Heart right ventricle (tissue), 16 donors: ENCODE measurements at regions not wholly inside any gene's neighbourhood (a gene's known extent, or its start where the extent isn't known, plus 50 kb on each side); places are given as distances from the start of the nearest gene placed in this dataset.

Experiments
- ATAC-seq, 8 donors: fragments of 200-7000 bp; cut with Tn5 transposase; one replicate each; pipeline ENCODE4 v1.9.1; 2020; ENCODE audit warnings: mild to moderate bottlenecking in 8 of 8, moderate library complexity in 8 of 8, moderate number of reproducible peaks in 1 of 8
- DNase-seq, 2 donors: peaks; one replicate each; pipeline ENCODE4 v3.0.0-alpha.2; 2020
- H3K27ac ChIP-seq, 10 donors: fragments of 200-600 bp; sonication (generic) in 2 of 10; one replicate each; pipeline versions ENCODE4 v1.5.0 to v1.8.0; 2020 to 2022; ENCODE audit warnings: mild to moderate bottlenecking in 3 of 10
- H3K27me3 ChIP-seq, 7 donors: fragments of 200-600 bp; one replicate each; pipeline ENCODE4 v1.8.0; 2021 to 2022; ENCODE audit warnings: mild to moderate bottlenecking in 2 of 7
- H3K36me3 ChIP-seq, 9 donors: fragments of 200-600 bp; sonication (generic) in 1 of 9; one replicate each; pipeline versions ENCODE4 v1.5.0 to v1.8.0; 2020 to 2022; ENCODE audit warnings: mild to moderate bottlenecking in 2 of 9
- H3K4me1 ChIP-seq, 9 donors: fragments of 200-600 bp; sonication (generic) in 1 of 9; one replicate each; pipeline versions ENCODE4 v1.5.0 to v1.8.0; 2020 to 2022; ENCODE audit warnings: mild to moderate bottlenecking in 4 of 9
- H3K4me3 ChIP-seq, 10 donors: fragments of 200-600 bp; sonication (generic) in 2 of 10; one replicate each; pipeline versions ENCODE4 v1.5.0 to v1.8.0; 2020 to 2022; ENCODE audit warnings: mild to moderate bottlenecking in 7 of 10, moderate library complexity in 2 of 10
- H3K9me3 ChIP-seq, 11 donors: fragments of 200-600 bp in 10 of 11; sonication (generic) in 2 of 11; one replicate each; pipeline versions ENCODE4 v1.5.0 to v1.8.0; 2013 to 2022; ENCODE audit warnings: mild to moderate bottlenecking in 2 of 11, control low read depth in 1 of 11, moderate library complexity in 1 of 11
- WGBS, 2 donors: extraction: QIAGEN DNeasy Blood & Tissue Kit; methylation state at CpG; one replicate each; pipeline ENCODE4 v1.1.7; 2013; ENCODE audit warnings: inconsistent platforms in 1 of 2; 5-methylcytosine and 5-hydroxymethylcytosine counted together
- intact Hi-C, 10 donors: fragments of 100-400 bp; cut with DNase I; formaldehyde crosslinking; loops; one replicate each; pipeline versions ENCODE4 v1.11.1 to v1.14.2; 2022
- TF ChIP-seq, protein P1 (sequence below), 9 donors: fragments of 200-600 bp; sonication (generic) in 2 of 9; IDR thresholded peaks; one replicate each; pipeline versions ENCODE4 v1.5.0 to v1.8.0; 2021 to 2022; ENCODE audit warnings: antibody characterized with exemption in 9 of 9, mild to moderate bottlenecking in 5 of 9, moderate library complexity in 1 of 9
- donor health status: Arrhythmogenic right ventricular cardiomyopathy.
- donor health status: ischemic (EF 13 %, LVEDD 7.1; RV severe dilation, severe dysfunction).
- donor health status: healthy with polysubstance abuse.
- donor health status: DM: no; HTN: yes; CAD: no.
- donor health status: DM: no; HTN: no; CAD: no.
- donor health status: ischemic (EF 25% LVEDD 6.9; RV normal size, moderate dysfunction).
- donor health status: ischemic (EF 25% LVEDD 5.7; RV mildly dilated, moderate dysfunction).
- donor health status: healthy.
- donor health status: DM: yes; HTN: yes; CAD: no.
- donor health status: Ischemic cardiomyopathy.
- donor health status: ischemic (EF 35%, LVEDD 5.7; RV mildly dilated, moderate dysfunction).
- donor health status: nonischemic (EF 11% LVEDD 7.7; RV severe dilation, severe dysfunction).
- donor health status: DM: yes; HTN: yes; CAD: no.
- donor health status: PGD.
- donor health status: ischemic (EF 29% LVEDD 5.4; RV normal size, mild dysfunction).
- donor health status: nonischemic (EF 23%, LVEDD 6.1; RV moderate dilation, normal function).

DNA sequence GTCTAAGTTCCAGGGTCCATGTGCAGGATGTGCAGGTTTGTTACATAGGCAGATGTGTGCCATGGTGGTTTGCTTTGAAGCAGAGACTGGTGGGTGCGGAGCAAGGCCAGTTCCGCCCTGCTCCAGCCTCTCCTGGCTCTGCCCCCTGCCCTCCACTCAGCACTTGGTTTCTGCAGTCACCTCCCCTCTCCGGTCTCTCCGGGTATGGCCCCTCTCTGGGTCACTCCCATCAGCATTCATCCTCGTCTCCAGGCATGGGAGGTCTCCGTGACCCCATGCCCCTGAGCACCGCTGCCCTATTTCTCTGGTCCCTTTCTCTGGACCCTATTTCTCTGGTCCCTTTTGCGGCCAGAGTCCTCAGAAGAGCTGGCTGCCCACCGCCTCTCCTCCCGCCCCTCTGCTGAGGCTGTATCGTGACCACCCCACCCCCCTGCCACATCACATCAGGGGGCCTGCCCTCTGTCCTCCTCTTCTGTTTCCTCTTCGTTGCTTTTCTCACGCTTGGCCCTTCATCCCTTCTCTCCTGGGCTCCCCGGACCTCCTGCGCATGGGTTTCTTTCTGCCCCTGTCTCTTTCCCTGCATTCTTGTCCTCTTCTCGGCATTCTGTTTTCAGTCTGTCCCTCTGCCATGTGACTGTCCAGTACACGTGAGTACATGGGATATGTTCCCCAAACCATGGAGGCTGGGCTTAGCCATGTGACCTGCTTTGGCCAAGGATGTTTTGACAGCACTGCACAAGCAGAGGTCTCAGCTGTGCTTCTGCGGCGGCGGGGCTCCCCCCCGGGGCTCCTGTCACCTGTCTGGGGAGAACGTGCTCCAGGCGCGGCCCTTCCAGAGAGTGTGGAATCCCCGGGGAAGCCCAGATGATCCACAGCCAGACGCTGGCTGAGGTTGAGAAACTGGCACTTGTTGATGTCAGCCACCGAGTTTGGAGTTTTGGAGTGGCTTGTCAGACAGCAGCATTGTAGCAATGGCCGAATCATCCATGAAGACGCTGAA is 54.4 kb upstream of the C1orf174 start:
- no peak overlapping the region for H3K27ac ChIP-seq
- H3K4me1 ChIP-seq, result no peaks in the 10 kb centered on the region
- no peaks in the 10 kb centered on the region for H3K9me3 ChIP-seq
- DNase-seq (no peak), ATAC-seq (no peak)
- intact Hi-C loops, result no loop called here
- 33 to 38% methylated on average over 29 of the region's 29 CpGs for WGBS, 2 donors
- TF ChIP-seq, protein P1, sequence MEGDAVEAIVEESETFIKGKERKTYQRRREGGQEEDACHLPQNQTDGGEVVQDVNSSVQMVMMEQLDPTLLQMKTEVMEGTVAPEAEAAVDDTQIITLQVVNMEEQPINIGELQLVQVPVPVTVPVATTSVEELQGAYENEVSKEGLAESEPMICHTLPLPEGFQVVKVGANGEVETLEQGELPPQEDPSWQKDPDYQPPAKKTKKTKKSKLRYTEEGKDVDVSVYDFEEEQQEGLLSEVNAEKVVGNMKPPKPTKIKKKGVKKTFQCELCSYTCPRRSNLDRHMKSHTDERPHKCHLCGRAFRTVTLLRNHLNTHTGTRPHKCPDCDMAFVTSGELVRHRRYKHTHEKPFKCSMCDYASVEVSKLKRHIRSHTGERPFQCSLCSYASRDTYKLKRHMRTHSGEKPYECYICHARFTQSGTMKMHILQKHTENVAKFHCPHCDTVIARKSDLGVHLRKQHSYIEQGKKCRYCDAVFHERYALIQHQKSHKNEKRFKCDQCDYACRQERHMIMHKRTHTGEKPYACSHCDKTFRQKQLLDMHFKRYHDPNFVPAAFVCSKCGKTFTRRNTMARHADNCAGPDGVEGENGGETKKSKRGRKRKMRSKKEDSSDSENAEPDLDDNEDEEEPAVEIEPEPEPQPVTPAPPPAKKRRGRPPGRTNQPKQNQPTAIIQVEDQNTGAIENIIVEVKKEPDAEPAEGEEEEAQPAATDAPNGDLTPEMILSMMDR (IDR thresholded peaks at IDR 0.05), result no peak
- H3K36me3 ChIP-seq, result no peaks in the 10 kb centered on the region
- peaks cover 6 to 80% (median 63%) of the 10 kb centered on the region in 7 donors for H3K27me3 ChIP-seq
- H3K4me3 ChIP-seq, result no peak overlapping the region

DNA sequence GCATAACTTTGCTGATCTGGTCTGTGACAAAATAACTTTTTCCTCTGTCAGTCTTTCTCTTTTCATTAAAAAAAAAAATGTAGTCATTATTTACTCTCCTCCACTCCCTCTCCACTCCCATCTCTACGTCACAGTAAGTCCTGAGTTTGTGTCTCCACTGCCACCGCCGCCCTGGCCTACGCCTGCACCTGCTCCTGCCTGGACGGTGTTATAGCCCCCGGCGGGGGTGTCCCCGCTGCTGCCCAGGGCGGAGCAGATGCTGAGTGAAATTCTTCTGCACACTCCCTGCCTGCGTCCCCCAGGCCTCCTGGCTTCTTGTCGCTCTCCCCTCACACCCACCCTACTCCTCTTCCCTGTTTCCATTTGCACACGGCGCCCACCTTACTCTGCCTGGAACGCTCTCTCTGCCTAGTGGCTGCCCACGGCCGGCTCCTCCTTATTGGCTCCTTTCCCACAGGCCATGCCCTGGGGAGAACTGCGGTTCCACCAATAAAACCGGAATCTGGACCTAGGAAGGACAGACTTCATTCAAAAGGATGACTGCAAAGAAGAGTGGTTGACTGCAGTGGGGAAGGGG is 55.2 kb upstream of the C1orf174 start:
- intact Hi-C loops, result no loop called here
- Histone ChIP-seq H3K4me3 (no peak overlapping the region), H3K27ac (no peak overlapping the region), H3K9me3 (no peaks in the 10 kb centered on the region), H3K27me3 (peaks cover 6 to 78% (median 63%) of the 10 kb centered on the region in 7 donors), H3K4me1 (no peaks in the 10 kb centered on the region), H3K36me3 (no peaks in the 10 kb centered on the region)
- ATAC-seq (no peak), DNase-seq (no peak)
- TF ChIP-seq, protein P1 (IDR thresholded peaks at IDR 0.05), result no peak
- WGBS, 2 donors, result 67 to 70% methylated on average over 18 of the region's 18 CpGs

DNA sequence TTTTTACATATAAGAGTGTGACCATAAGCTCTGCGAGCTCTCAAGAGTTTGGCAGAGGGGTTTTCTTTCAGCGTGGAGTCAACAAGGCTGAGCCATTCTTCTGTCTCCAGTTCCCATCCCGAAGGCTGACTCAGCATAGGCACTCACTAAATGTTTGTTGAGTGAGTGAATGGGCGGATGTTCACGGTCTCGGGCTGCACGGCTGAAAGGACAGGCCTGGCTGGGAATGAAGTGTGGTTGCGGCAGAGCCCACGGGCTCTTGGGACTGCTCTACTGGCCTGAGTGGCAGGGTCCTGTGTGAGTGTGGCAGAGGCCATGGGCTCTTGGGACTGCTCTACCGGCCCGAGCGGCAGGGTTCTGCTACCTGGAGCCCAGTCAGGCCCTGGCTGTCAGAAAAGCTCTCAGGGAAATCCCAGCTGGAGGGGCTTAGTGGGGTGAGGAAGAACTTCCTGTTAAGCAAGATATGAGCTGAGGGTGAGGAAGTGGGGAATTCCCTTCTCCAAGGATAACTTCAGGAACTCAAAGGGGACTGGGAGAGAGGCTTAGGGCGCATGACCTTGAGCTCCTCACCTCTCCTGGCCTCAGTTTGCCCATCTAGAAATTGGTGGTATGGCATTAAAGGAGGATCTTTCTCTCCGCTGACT is 56.6 kb upstream of the C1orf174 start:
- intact Hi-C loops, result no loop called here
- H3K9me3 ChIP-seq, result no peaks in the 10 kb centered on the region
- no peak overlapping the region for H3K4me3 ChIP-seq
- TF ChIP-seq, protein P1 (IDR thresholded peaks at IDR 0.05), result no peak
- DNase-seq (no peak), ATAC-seq (no peak)
- 65 to 67% methylated on average over 14 of the region's 14 CpGs for WGBS, 2 donors
- no peak overlapping the region for H3K27ac ChIP-seq
- H3K27me3 ChIP-seq, result peaks cover 6 to 66% (median 63%) of the 10 kb centered on the region in 7 donors
- H3K4me1 ChIP-seq, result no peaks in the 10 kb centered on the region
- H3K36me3 ChIP-seq, result no peaks in the 10 kb centered on the region

DNA sequence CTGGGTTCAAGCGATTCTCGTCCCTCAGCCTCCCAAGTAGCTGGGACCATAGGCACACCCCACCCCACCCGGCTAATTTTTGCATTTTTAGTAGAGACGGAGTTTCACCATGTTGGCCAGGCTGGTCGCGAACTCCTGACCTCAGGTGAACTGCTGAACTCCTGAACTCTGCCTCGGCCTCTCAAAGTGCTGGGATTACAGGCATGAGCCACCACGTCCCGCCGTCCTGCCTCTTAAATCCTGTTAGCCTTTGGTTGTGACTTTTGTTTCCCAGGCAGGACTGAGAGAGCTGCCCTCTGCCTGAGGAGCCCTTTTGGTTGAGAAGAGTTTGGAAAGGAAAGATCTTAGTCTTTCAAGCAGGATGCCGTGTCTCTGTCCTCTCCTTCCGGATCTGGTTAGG is 59.3 kb upstream of the C1orf174 start:
- 73 to 74% methylated on average over 12 of the region's 12 CpGs for WGBS, 2 donors
- Histone ChIP-seq H3K27me3 (peaks cover 0 to 41% (median 38%) of the 10 kb centered on the region in 7 donors), H3K4me3 (no peak overlapping the region), H3K4me1 (no peaks in the 10 kb centered on the region), H3K9me3 (no peaks in the 10 kb centered on the region), H3K36me3 (no peaks in the 10 kb centered on the region), H3K27ac (no peak overlapping the region)
- DNase-seq (no peak), ATAC-seq (no peak)
- intact Hi-C loops, result no loop called here
- TF ChIP-seq, protein P1 (IDR thresholded peaks at IDR 0.05), result no peak
